ENCODE measurements at regions not wholly inside any gene's neighbourhood (a gene's known extent, or its start where the extent isn't known, plus 50 kb on each side); places are given as distances from the start of the nearest gene placed in this dataset.

DNA sequence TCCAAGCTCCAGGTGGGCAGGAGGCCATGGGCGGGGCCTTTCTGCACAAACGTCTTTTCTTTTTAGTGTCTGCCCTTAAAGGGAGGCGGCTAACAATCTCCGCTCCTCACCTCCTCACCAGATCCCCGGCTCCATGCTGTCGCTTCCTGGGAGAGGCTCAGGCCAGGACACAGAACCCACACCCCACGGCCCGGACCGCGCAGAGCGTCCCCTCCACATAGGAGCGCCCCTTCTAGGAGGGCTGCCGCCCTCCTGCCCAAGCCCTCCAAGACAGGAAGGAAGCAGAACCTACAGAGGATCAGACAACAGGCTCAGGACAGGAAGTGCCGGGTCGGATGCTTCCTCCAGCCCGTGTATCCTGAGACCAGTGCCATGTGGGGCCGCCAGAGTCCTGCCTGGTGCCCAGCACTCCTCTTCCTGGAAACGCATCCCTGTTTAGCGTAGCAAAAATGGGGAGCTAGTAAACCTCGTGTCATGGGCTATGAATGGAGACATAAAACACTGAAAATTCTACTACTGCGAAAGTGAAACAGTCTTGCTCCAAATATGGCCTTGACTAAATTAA, 83.2 kb upstream of the ATP10A start:
- WGBS (ENCODE audit: insufficient coverage, low coverage, low lambda C conversion rate, missing lambda C conversion rate) = 45% methylated on average over 6 of the region's 21 CpGs
- Histone ChIP-seq H3K27ac (no peak overlapping the region), H3K27me3 (no peaks in the 10 kb centered on the region), H3K36me3 (no peaks in the 10 kb centered on the region), H3K4me1 (no peaks in the 10 kb centered on the region), H3K9me3 (no peaks in the 10 kb centered on the region), H3K4me3 (no peak overlapping the region)
- TF ChIP-seq, protein P1, sequence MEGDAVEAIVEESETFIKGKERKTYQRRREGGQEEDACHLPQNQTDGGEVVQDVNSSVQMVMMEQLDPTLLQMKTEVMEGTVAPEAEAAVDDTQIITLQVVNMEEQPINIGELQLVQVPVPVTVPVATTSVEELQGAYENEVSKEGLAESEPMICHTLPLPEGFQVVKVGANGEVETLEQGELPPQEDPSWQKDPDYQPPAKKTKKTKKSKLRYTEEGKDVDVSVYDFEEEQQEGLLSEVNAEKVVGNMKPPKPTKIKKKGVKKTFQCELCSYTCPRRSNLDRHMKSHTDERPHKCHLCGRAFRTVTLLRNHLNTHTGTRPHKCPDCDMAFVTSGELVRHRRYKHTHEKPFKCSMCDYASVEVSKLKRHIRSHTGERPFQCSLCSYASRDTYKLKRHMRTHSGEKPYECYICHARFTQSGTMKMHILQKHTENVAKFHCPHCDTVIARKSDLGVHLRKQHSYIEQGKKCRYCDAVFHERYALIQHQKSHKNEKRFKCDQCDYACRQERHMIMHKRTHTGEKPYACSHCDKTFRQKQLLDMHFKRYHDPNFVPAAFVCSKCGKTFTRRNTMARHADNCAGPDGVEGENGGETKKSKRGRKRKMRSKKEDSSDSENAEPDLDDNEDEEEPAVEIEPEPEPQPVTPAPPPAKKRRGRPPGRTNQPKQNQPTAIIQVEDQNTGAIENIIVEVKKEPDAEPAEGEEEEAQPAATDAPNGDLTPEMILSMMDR (IDR thresholded peaks at IDR 0.05) = no peak
- TF ChIP-seq POLR2A (IDR thresholded peaks at IDR 0.05) = no peak
- no peak for ATAC-seq
- no peak for DNase-seq
- intact Hi-C loops (cut with DNase I) = no loop called here

DNA sequence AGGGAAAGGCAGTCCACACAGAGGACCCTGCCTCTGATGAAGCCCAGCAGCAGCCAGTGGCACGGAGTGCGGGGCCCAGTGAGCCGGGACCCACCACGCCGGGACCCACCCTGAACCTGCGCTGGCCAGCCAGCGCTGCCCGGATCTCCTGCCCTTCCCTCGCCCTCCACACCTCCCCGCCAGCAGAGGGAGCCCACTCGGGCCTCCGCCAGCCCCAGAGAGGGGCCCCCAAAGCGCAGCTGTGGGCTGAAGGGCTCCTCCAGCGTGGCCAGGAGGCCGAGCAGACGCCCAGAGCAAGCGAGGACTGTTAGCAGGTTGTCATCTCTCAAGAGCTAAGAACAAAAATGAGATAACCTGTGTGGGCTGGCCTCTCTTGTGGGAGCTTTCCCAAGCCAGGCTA, 81.3 kb upstream of the ATP10A start:
- no CpG with 5 or more reads among the region's 17 CpGs for WGBS (ENCODE audit: insufficient coverage, low coverage, low lambda C conversion rate, missing lambda C conversion rate)
- H3K36me3 ChIP-seq = no peaks in the 10 kb centered on the region
- intact Hi-C loops (cut with DNase I) = no loop called here
- H3K27me3 ChIP-seq = no peaks in the 10 kb centered on the region
- H3K9me3 ChIP-seq = no peaks in the 10 kb centered on the region
- no peaks in the 10 kb centered on the region for H3K4me1 ChIP-seq
- no peak for ATAC-seq
- no peak overlapping the region for H3K27ac ChIP-seq
- TF ChIP-seq, protein P1 (IDR thresholded peaks at IDR 0.05) = no peak
- TF ChIP-seq POLR2A (IDR thresholded peaks at IDR 0.05) = no peak
- no peak overlapping the region for H3K4me3 ChIP-seq
- DNase-seq = no peak

DNA sequence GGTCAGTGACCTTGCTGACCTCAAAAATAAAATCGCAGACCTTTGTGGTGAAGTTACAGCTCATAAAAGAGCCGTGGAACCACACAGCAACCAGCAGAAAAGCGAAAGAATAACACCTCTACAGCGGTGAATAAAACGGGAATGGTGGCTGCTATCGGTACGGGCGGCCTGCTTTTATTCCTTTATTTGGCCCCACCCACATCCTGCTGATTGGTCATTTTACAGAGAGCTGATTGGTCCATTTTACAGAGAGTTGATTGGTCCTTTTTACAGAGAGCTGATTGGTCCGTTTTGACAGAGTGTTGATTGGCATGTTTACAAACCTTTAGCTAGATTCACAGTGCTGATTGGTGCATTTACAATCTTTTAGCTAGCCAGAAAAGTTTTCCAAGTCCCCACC, 80.7 kb upstream of the ATP10A start:
- no peaks in the 10 kb centered on the region for H3K4me1 ChIP-seq
- H3K27me3 ChIP-seq = no peaks in the 10 kb centered on the region
- intact Hi-C loops (cut with DNase I) = no loop called here
- DNase-seq (no peak), ATAC-seq (no peak)
- H3K4me3 ChIP-seq = no peak overlapping the region
- H3K36me3 ChIP-seq = no peaks in the 10 kb centered on the region
- no peaks in the 10 kb centered on the region for H3K9me3 ChIP-seq
- H3K27ac ChIP-seq = no peak overlapping the region
- WGBS (ENCODE audit: insufficient coverage, low coverage, low lambda C conversion rate, missing lambda C conversion rate) = 69% methylated on average over 9 of the region's 9 CpGs
- TF ChIP-seq, protein P1 (IDR thresholded peaks at IDR 0.05) = no peak
- TF ChIP-seq POLR2A (IDR thresholded peaks at IDR 0.05) = no peak

DNA sequence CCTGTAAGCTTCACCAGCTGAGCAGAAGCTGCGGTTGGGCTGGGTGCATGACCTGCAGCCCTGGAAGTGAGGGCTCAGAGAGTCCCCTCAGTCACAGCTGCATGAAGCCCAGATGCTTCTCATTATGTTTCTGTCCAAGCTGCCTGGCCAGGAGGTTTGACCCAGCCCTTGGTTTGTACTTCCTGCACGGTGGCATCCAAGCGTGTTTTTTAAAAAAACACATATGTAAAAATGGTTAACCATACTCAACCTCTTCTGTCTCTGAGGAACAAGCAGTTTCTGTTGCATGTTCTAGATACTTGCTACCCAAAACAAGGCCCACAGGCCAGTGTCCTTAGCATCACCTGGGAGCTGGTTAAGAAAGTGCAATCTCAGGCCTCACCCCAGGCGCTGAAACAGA, 76.0 kb upstream of the ATP10A start:
- Histone ChIP-seq H3K27me3 (no peaks in the 10 kb centered on the region), H3K4me1 (no peaks in the 10 kb centered on the region), H3K9me3 (no peaks in the 10 kb centered on the region), H3K36me3 (no peaks in the 10 kb centered on the region), H3K4me3 (no peak overlapping the region), H3K27ac (no peak overlapping the region)
- DNase-seq = no peak
- TF ChIP-seq, protein P1 (IDR thresholded peaks at IDR 0.05) = no peak
- no peak for TF ChIP-seq POLR2A (IDR thresholded peaks at IDR 0.05)
- intact Hi-C loops (cut with DNase I) = no loop called here
- ATAC-seq = no peak
- WGBS (ENCODE audit: insufficient coverage, low coverage, low lambda C conversion rate, missing lambda C conversion rate) = 59% methylated on average over 4 of the region's 4 CpGs

DNA sequence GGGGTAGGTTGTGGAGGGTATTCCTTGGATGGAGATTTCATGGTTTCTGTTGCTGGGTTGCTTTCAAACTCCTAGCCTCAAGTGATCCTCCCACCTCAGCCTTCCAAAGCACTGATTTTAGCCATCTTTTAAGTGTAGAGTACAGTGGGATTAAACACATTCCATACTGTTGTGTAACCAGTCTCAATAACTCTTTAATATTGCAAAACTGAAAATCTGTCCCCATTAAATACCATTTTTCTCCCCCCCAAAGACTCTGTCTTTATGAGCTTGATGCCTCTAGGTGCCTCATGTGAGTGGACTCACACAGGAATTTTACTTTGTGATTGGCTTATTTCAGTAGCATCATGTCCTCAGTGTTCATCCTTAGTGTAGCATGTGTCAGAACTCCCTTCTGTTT, 74.7 kb upstream of the ATP10A start:
- no peaks in the 10 kb centered on the region for H3K4me1 ChIP-seq
- H3K36me3 ChIP-seq = no peaks in the 10 kb centered on the region
- DNase-seq (no peak), ATAC-seq (no peak)
- intact Hi-C loops (cut with DNase I) = no loop called here
- H3K4me3 ChIP-seq = no peak overlapping the region
- H3K9me3 ChIP-seq = no peaks in the 10 kb centered on the region
- no peak for TF ChIP-seq POLR2A (IDR thresholded peaks at IDR 0.05)
- TF ChIP-seq, protein P1 (IDR thresholded peaks at IDR 0.05) = no peak
- no peak overlapping the region for H3K27ac ChIP-seq
- H3K27me3 ChIP-seq = no peaks in the 10 kb centered on the region
